Stimulated activated memory B cell treated with anti-CD40 and anti-IgM and Interleukin-4, amounts not matched to agents 10 μg/mL and 1 μg/mL and 100 μg/mL, for 72 hours (primary cell): ENCODE measurements at regions not wholly inside any gene's neighbourhood (a gene's known extent, or its start where the extent isn't known, plus 50 kb on each side); places are given as distances from the start of the nearest gene placed in this dataset.
A peak's percentile ranks its signal among the peaks of the same experiment; 100 is the strongest.

Source experiments
- ATAC-seq: fragments of 150-1000 bp; cut with Tn5 transposase; 2 replicates; pipeline ENCODE4 v1.10.0; 2021
- H3K27ac Mint-ChIP-seq: one replicate; pipeline ENCODE4 v1.8.0; 2022; ENCODE audit warnings: mild to moderate bottlenecking, mixed read lengths
- H3K27me3 Mint-ChIP-seq: one replicate; pipeline ENCODE4 v1.8.0; 2022; ENCODE audit warnings: mixed read lengths
- H3K36me3 Mint-ChIP-seq: one replicate; pipeline ENCODE4 v1.8.0; 2022; ENCODE audit warnings: mixed read lengths
- H3K4me1 Mint-ChIP-seq: one replicate; pipeline ENCODE4 v1.8.0; 2022; ENCODE audit warnings: mixed read lengths
- H3K4me3 Mint-ChIP-seq: one replicate; pipeline ENCODE4 v1.8.0; 2022; ENCODE audit warnings: mild to moderate bottlenecking, moderate library complexity, mixed read lengths
- H3K9me3 Mint-ChIP-seq: one replicate; pipeline ENCODE4 v1.8.0; 2022; ENCODE audit warnings: mixed read lengths

DNA sequence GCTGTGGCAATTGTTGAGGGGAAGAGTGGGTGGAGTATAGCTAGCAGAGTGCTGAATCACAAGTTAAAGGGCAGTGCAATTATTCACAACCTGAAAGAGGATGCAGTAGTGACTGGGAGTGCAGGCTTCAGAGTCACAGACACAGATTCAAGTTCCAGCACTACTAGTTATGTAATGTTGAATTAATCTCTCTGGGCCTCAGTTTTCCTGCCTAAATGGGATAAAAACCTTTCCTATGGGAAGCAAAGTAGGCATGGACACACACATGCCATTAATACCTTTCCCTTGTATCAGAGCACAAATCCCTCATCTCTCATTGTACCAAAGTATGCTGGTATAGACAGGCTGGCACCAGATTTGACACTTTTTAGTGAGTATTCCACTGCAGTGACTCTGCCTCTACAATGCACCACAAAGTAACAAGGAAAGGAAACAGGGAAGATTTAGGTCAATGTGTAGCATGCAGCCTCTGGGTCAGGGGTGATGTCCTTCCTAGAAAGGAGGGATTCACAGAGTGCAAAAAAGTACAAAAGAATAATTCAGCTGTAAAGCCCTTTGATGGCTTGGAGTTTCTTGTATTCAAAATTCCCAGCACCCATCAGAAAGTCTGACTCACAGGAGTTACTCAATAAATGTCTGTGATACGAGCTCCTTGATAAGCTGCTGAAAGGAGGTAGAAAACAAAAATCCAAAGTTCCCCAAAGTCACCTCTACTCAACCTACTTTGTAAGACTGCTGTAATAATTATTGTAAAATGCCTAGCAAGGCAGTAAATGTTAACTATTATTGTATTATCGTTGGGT lies 507.5 kb upstream of the TGFBR2 start:
- Mint-ChIP-seq H3K27me3 (peaks cover 8% of the 10 kb centered on the region), H3K4me1 (no peaks in the 10 kb centered on the region), H3K4me3 (no peak overlapping the region), H3K9me3 (peaks cover 4% of the 10 kb centered on the region), H3K36me3 (no peaks in the 10 kb centered on the region), H3K27ac (no peak overlapping the region)
- no peak for ATAC-seq

DNA sequence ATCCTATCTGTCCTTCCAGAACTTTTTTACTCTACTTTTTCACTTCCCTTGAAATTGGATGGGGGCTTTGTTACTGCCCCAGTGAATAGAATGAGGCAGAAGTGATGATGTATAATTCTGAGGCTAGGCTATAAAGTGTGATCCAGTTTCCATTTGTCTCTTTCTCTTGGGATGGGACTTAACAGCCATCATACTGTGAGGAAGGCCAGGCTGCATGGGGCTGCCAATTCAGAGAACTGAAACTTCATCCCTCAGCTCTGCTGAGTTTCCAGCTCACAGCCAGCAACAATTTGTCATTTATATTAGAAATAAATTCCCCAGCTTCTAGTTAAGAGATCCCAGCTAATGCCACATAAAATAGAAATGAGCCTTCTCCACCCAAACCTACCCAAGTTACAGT lies 504.0 kb upstream of the TGFBR2 start:
- Mint-ChIP-seq H3K9me3 (peaks cover 3% of the 10 kb centered on the region), H3K36me3 (no peaks in the 10 kb centered on the region), H3K27me3 (peaks cover 26% of the 10 kb centered on the region), H3K27ac (no peak overlapping the region), H3K4me3 (no peak overlapping the region), H3K4me1 (no peaks in the 10 kb centered on the region)
- ATAC-seq: no peak

DNA sequence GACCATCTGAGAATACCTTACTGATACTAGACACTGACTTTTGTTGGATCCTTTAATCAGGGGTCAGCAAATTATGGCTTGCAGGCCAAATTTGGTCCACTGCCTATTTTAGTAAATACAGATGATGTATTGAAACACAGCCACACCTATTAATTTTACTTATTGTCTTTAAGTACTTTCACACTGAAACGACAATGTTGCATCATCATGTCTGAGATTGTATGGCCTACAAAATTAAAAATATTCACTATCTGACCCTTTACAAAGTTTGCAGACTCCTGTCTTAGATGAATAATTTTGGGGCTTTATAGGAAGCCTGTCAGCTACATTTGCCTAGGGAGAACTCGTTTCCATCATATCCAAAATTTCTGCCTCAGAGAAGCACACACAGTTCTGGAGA lies 503.2 kb upstream of the TGFBR2 start:
- peaks cover 28% of the 10 kb centered on the region for H3K27me3 Mint-ChIP-seq
- no peaks in the 10 kb centered on the region for H3K4me1 Mint-ChIP-seq
- no peaks in the 10 kb centered on the region for H3K36me3 Mint-ChIP-seq
- no peak for ATAC-seq
- H3K9me3 Mint-ChIP-seq: peaks cover 3% of the 10 kb centered on the region
- no peak overlapping the region for H3K4me3 Mint-ChIP-seq
- no peak overlapping the region for H3K27ac Mint-ChIP-seq

DNA sequence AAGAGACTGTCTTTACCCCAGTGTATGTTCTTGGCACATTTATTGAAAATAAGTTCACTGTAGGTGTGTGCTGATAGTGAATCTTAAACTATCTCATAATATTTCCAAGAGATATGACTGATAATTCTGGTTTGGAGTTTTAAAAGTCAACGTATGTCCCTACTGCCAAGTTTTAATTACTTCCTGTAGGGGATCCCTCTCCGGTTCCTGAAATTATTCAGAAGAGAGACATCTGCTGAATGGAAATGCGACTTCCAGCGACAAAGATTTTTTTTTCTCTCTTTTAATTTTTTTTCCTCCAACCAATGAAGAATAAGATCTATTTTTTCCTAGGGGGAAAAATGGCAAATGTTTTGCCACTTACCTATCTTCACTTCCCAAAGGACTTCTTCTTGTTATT lies 498.9 kb upstream of the TGFBR2 start:
- H3K4me1 Mint-ChIP-seq: peaks cover 6% of the 10 kb centered on the region
- no peak overlapping the region for H3K4me3 Mint-ChIP-seq
- peaks cover 35% of the 10 kb centered on the region for H3K27me3 Mint-ChIP-seq
- peaks cover 3% of the 10 kb centered on the region for H3K9me3 Mint-ChIP-seq
- H3K36me3 Mint-ChIP-seq: no peaks in the 10 kb centered on the region
- no peak overlapping the region for H3K27ac Mint-ChIP-seq
- no peak for ATAC-seq

DNA sequence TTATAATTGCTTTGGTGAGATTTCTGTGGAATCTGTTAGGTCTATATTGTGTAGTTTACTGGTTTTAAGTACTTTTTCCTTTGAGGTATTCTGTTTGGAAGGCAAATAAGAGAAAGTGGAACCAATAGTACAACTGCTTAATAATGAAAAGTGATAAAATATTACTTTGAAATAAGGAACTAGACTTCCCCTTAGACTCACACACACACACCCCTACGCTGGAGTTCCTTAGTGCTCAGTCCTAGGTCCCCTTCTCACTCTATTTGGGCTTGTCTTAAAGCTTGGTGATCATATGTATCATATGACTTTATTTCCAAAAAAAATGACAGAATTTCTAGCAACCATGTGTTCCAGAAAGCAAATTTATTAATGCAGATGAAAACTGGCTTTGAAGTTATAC lies 494.0 kb upstream of the TGFBR2 start:
- Mint-ChIP-seq H3K27me3 (peaks cover 9% of the 10 kb centered on the region), H3K4me3 (no peak overlapping the region), H3K9me3 (no peaks in the 10 kb centered on the region), H3K36me3 (no peaks in the 10 kb centered on the region), H3K27ac (peak overlapping the region; percentile 35), H3K4me1 (peaks cover 6% of the 10 kb centered on the region)
- ATAC-seq: no peak

DNA sequence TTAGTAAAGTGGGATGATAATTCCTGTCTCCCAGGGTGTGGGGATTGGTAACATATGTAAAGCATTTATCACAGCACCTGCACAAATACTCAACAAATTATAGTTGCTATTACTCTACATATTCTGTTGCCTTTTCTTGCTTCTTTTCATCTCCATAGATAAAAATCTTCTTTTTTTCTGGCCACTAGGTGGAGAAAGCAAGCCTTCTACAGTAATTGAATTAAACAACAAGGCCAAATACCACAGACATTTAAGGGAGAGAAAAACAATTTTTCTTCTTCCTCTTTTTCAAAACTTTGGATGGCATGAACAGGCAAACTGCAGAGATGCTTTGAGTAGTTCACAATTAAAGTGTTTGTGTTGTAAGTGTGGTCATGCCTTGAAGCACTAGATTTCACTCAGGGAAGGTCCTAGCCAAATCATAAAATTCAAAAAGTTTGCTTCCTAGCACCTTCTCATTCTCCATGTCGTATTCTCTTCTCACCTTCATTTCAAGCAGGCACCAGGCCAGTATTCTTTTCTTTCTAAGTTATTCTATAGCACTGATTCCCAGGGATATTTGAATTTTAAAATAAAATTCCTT lies 493.4 kb upstream of the TGFBR2 start:
- H3K4me3 Mint-ChIP-seq: no peak overlapping the region
- no peaks in the 10 kb centered on the region for H3K36me3 Mint-ChIP-seq
- H3K27ac Mint-ChIP-seq: no peak overlapping the region
- H3K4me1 Mint-ChIP-seq: peaks cover 6% of the 10 kb centered on the region
- H3K9me3 Mint-ChIP-seq: no peaks in the 10 kb centered on the region
- peaks cover 7% of the 10 kb centered on the region for H3K27me3 Mint-ChIP-seq
- ATAC-seq: no peak

DNA sequence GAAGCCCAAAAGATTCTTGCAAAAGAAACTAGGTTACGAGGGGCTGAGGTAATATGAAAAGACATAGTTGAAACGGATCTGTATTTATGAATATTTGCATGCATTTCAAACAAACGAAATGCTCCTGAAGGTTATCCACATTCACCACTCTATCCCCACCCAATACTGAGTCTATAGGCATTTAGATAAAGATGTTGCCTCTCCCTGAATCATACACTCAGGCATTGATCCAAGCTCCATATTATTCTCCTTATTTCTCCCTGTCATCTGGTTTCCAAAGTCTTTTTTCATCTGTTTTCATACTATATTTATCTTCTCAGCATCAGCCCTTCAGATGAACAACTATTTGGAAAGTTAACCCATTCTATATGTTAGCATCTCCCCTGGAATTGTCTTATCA lies 492.5 kb upstream of the TGFBR2 start:
- Mint-ChIP-seq H3K36me3 (no peaks in the 10 kb centered on the region), H3K4me3 (no peak overlapping the region), H3K27me3 (peaks cover 7% of the 10 kb centered on the region), H3K27ac (no peak overlapping the region), H3K4me1 (peaks cover 6% of the 10 kb centered on the region), H3K9me3 (no peaks in the 10 kb centered on the region)
- ATAC-seq: no peak

DNA sequence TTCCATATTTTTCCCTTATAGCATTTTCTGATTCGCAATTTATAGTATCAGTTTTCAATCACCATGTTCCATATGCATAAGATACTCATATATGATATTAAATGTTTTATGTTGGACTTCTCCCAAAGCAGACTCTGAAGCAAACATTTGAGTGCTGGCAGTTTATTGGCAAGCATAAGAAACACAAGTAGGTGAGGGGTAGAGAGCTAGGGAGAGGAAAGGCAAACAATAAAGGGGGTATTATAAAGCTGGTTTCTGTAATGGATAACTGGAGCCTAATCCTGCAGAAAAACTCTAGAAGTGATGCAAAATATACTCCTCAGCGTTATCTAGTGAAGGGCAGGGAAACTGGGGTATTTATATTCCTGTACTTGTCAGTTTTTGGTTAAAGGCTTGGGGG lies 491.5 kb upstream of the TGFBR2 start:
- peaks cover 6% of the 10 kb centered on the region for H3K4me1 Mint-ChIP-seq
- no peaks in the 10 kb centered on the region for H3K36me3 Mint-ChIP-seq
- no peaks in the 10 kb centered on the region for H3K9me3 Mint-ChIP-seq
- no peak overlapping the region for H3K4me3 Mint-ChIP-seq
- ATAC-seq: no peak
- no peak overlapping the region for H3K27ac Mint-ChIP-seq
- H3K27me3 Mint-ChIP-seq: peaks cover 7% of the 10 kb centered on the region

DNA sequence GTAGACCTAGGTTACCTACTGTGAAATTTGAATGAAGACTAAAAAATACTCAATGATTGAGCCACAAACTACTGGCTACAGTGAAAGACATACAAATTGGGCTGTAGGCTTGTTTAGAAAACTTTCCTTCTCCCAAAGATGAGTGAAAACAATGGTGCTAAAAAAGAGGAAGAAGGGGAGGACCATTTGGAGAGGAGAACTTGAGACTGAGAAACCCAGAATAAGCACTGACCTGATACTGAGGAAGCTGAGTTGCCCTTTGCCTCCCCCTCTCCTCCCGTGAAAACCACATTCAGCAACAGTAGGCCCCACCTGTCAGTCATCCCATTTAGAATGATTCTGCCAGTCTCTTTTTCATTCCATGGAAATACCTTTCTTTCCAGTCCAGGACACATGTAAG lies 484.0 kb upstream of the TGFBR2 start:
- Mint-ChIP-seq H3K4me3 (no peak overlapping the region), H3K4me1 (no peaks in the 10 kb centered on the region), H3K27me3 (peaks cover 14% of the 10 kb centered on the region), H3K9me3 (peaks cover 3% of the 10 kb centered on the region), H3K36me3 (no peaks in the 10 kb centered on the region), H3K27ac (no peak overlapping the region)
- no peak for ATAC-seq

DNA sequence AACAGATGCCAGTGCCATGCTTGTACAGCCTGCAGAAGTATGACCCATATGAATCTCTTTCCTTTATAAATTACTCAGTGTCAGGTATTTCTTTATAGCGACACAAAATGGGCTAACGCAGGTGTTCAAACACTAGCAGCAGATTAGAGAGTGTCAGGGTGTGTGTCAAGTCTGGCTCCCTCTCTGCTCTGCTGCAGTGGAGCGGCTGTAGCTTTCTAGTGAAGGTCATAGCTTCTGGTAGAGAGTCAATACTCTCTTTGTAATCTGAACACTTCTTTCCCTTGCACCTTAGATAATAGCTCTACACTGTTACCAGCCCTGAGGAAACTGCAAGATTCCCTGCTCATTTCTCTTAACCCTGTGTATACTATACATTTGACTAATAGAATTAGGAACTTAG lies 483.2 kb upstream of the TGFBR2 start:
- Mint-ChIP-seq H3K4me1 (no peaks in the 10 kb centered on the region), H3K9me3 (peaks cover 8% of the 10 kb centered on the region), H3K27ac (no peak overlapping the region), H3K27me3 (peaks cover 22% of the 10 kb centered on the region), H3K36me3 (peaks cover 5% of the 10 kb centered on the region), H3K4me3 (no peak overlapping the region)
- no peak for ATAC-seq

DNA sequence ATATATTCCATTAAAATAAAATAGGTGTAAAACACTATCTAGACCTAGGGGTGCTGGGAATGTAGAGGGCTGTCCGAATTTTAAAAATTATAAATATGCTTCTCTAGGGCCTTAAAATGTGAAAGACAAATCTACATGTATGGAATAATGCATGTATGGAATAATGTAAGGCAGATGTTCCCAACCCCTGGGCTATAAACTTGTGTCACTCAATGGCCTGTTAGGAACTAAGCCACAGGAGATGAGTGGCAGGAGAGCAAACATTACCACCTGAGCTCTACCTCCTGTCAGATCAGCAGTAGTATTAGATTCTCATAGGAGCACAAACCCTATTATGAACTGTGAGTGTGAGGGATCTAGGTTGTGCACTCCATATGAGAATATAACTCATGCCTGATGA lies 482.6 kb upstream of the TGFBR2 start:
- Mint-ChIP-seq H3K36me3 (peaks cover 5% of the 10 kb centered on the region), H3K27ac (no peak overlapping the region), H3K4me1 (no peaks in the 10 kb centered on the region), H3K4me3 (no peak overlapping the region), H3K27me3 (peaks cover 27% of the 10 kb centered on the region), H3K9me3 (peaks cover 10% of the 10 kb centered on the region)
- no peak for ATAC-seq

DNA sequence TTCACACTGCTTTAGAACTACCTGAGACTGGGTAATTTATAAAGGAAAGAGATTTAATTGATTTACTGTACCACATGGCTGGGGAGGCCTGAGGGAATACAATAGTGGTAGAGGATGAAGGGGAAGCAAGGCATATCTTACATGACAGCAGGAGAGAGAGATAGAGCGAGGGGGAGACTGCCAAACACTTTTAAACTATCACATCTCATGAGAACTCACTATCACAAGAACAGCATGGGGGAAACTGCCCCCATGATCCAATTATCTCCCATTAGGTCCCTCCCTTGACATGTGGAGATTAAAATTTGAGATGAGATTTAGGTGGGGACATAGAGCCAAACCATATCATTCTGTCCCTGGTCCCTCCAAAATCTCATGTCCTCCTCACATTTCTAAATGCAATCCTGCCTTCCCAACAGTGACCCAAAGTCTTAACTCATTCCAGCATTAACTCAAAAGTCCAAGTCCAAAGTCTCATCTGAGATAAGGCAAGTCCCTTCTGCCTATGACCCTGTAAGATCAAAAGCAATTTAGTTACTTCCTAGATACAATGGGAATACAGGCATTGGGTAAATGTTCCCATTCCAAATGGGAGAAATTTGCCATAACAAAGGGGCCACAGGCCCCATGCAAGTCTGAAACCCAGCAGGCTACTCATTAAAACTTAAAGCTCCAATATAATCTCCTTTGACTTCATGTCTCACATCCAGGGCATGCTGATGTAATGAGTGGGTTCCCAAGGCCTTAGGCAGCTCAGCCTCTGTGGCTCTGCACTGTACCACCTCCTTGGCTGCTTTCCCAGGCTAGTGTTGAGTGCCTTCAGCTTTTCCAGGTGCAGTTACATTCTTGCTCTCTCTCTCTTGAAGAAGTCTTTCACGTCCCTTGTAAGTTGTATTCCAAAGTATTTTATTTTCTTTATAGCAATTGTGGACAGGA lies 481.7 kb upstream of the TGFBR2 start:
- Mint-ChIP-seq H3K9me3 (peaks cover 10% of the 10 kb centered on the region), H3K4me1 (no peaks in the 10 kb centered on the region), H3K4me3 (no peak overlapping the region), H3K27me3 (peaks cover 27% of the 10 kb centered on the region), H3K36me3 (peaks cover 5% of the 10 kb centered on the region), H3K27ac (no peak overlapping the region)
- ATAC-seq: no peak

DNA sequence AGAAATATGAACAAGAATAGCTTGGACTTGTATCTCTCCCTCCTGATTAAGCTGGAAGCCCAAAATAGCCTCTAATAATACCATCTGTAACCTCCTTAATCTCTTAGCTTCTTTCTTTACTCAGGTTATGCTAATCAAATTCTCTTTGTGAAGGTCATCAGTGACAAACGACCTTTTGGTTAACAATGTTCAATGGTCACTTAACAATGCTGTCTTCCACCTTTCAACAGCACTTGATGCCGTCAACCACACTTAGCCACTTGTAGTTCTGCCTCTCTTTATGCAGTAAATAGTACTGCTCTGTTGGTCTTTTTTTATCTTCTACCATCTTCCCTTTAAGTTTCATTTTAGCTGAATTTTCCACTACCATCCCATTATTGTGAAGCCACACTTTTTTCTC lies 476.6 kb upstream of the TGFBR2 start:
- peaks cover 27% of the 10 kb centered on the region for H3K27me3 Mint-ChIP-seq
- no peak overlapping the region for H3K4me3 Mint-ChIP-seq
- H3K4me1 Mint-ChIP-seq: no peaks in the 10 kb centered on the region
- H3K36me3 Mint-ChIP-seq: peaks cover 5% of the 10 kb centered on the region
- H3K9me3 Mint-ChIP-seq: peaks cover 10% of the 10 kb centered on the region
- H3K27ac Mint-ChIP-seq: no peak overlapping the region
- ATAC-seq: no peak

DNA sequence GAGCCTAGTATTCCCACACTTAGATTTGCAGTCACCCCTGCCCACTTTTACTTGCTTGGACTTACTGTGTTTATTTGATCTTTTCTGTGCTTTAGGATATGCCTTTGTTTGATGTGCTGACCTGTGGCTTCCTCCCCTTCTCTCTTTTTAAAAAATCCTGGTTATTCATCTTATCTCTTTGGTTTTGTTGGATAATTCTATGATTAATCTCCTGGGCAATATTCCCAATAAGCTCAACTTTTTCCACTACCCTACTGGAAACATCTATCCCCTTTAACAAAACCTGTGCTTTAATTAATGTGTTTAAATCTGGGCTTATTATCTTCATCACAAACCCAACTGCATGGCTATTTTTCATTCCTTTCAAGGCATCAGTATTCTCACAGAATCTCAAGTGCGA lies 476.0 kb upstream of the TGFBR2 start:
- H3K27ac Mint-ChIP-seq: no peak overlapping the region
- no peak overlapping the region for H3K4me3 Mint-ChIP-seq
- ATAC-seq: no peak
- H3K36me3 Mint-ChIP-seq: peaks cover 5% of the 10 kb centered on the region
- H3K4me1 Mint-ChIP-seq: no peaks in the 10 kb centered on the region
- H3K9me3 Mint-ChIP-seq: peaks cover 10% of the 10 kb centered on the region
- H3K27me3 Mint-ChIP-seq: peaks cover 27% of the 10 kb centered on the region

DNA sequence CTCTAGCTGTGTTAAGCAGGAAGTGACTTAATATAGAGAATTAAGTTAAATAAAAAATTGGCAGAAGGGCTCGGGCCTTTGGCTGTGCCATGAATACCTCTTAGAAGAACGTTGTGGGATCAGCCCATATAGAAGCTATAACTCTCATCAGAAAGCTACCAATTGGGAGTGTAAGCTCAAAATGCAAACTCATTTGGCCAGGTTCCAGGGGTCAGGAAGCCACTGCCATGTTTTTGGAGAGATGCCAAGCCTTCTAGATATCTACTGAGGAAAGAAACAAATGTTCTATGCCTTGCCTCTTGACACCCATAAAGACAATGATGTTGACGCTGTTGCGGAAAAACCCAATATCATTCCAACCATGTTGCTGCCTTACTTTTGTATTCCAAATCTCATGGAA lies 475.2 kb upstream of the TGFBR2 start:
- no peak for ATAC-seq
- peaks cover 25% of the 10 kb centered on the region for H3K27me3 Mint-ChIP-seq
- no peaks in the 10 kb centered on the region for H3K4me1 Mint-ChIP-seq
- peaks cover 13% of the 10 kb centered on the region for H3K9me3 Mint-ChIP-seq
- H3K4me3 Mint-ChIP-seq: no peak overlapping the region
- H3K27ac Mint-ChIP-seq: no peak overlapping the region
- H3K36me3 Mint-ChIP-seq: peaks cover 5% of the 10 kb centered on the region
